GM20431 (cell line): ENCODE measurements at regions not wholly inside any gene's neighbourhood (a gene's known extent, or its start where the extent isn't known, plus 50 kb on each side); places are given as distances from the start of the nearest gene placed in this dataset.
"Not testable (repeated sequence)": the region's sequence is repeated elsewhere in the genome, so short reads cannot be mapped to it uniquely, and the experiment has no call there.

Source experiments
- in situ Hi-C: fragments of 300-500 bp; cut with MseI, MboI; formaldehyde crosslinking; loops from one replicate; pipeline ENCODE4 v1.15.0; 2020; ENCODE audit warnings: low sequenced_read_pairs; ENCODE audit not compliant: unreplicated experiment

DNA sequence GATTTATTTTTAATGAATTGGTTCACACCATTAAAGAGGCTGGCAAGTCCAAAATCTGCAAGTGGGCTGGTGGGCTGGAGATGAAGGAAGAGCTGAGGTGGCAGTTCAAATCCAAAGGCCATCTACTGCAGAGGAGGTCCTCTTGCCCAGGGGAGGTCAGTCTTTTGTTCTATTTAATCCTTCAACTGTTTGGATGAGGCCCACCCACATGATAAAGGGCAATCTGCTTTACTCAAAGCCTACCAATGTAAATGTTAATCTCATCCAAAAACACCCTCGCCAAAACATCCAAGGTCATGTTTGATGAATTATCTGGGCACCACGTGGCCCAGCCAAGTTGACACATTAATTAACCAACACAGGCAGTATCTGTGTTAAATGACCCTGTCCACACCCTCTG lies 99.0 kb downstream of the RRAGC start:
- in situ Hi-C loops, result no loop called here

- in situ Hi-C loops, result no loop called here
Measured at GRCh38 chr1:38758820-38759219, 100.8 kb downstream of the RRAGC start.

DNA sequence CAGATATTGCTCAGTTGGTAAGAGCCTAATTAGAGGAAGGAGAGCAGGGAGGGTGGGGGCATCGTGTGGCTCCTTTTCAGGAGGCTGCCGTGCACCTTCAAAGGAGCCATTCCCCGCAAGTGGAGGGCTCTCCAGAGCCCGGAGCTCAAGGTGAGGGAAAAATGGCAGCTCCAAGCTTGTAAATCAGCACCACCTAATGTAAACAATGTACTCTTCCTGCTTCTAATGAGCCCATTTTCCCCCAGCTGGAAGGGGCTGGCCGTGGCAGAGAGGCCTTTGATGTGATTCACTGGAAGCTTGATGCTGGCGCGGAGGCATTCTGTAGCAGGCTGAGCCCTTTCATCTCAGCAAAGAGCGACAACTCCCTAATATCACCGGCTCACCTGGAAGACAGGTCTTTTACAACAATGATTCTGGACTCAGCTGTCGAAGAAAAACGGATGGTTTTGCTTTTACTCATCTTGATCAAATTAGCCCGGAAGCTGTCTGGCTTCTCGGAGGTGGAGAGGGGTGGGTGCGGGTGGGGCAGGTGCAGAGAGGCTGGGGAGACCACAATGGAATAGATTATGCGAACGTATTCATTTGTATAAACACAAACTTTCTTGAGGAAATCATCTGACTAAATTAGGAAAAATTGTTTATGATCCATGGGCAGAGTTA lies 112.5 kb downstream of the RRAGC start:
- in situ Hi-C loops, result no loop called here

DNA sequence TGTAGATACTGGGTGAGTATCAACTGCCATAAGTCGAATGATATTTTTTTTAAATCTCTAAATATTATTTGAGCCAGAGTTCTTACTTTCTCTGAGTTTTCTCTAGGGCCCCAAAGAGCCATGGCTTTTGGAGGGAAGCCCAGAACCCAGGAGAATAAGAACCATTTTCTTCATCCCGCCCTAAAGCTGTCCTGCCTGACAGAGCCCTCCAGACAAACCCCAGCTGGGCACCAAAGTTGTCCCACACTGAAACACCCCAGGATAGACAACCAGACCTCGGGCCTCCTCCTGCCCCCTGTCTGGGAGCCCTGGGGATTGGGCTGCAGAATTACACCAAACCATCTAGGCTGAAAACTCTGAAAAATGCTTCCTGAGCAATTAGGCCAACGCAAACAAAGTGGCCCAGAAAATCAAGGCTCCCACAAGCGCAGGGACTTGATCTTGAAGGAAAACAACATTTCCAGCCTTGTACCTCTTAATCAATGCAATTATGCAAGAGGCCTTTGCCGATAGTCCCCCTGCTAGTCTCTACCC lies 113.1 kb downstream of the RRAGC start:
- in situ Hi-C loops, result no loop called here

- in situ Hi-C loops, result no loop called here
Measured at GRCh38 chr1:38745476-38746401, 113.8 kb downstream of the RRAGC start.

- in situ Hi-C loops, result no loop called here
Measured at GRCh38 chr1:38744452-38745350, 114.9 kb downstream of the RRAGC start.

DNA sequence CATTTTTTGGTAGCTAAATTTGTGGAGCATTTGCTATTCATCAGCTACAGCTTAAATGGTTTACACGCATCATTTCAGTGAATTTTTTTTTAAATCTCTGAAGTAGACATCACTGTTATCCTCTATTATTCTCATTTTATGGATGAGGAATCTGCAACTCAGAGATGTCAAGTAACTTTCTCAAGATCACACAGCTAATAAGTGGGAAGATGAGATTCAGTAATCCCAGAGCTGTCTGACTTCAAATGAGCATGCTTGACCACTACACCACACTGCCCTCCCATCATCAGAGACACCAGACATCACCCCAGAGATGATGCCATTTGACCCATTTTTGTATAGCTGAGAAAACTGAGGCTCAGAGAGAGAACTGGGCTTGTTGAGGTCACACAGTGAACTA lies 116.4 kb downstream of the RRAGC start:
- in situ Hi-C loops, result no loop called here

- in situ Hi-C loops, result no loop called here
Measured at GRCh38 chr1:38741341-38741740, 118.2 kb downstream of the RRAGC start.

DNA sequence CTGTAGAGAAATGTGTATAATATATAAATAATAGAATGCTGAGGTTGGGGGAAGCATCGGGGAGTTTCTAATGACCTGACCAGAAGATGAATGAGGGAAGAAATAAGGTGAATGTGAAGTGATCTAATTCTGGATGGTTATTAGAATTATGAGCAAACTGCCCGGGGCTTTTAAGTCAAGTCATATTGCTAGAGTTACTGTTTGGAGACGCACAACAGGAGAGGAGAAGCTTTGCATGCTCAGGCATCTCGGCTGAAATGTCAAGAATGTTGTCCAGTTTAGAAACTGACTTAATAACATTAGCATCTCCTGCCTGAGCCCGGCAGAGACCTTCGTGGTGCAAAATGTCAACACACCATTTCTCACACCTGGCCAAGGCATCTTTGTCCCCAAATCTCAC lies 119.1 kb downstream of the RRAGC start:
- in situ Hi-C loops, result no loop called here

DNA sequence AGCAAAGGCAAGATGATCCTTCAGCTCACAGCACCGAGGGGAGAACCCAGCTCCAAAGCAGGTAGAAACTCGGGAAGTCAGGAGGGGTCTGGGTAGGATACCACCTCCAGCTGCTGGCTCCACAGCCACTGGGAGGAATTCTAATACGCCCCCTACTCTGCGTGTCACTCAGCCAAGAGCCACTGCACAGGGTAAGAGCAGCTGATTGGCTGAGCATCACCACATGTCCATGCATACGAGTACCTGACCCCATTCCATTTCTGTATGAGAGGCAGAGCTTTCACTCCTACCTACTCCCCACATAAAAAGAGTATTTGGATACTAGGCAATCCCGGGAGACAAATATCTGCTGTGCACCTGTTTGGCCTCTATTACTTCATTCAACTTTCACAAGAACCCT lies 121.4 kb downstream of the RRAGC start:
- in situ Hi-C loops, result no loop called here

DNA sequence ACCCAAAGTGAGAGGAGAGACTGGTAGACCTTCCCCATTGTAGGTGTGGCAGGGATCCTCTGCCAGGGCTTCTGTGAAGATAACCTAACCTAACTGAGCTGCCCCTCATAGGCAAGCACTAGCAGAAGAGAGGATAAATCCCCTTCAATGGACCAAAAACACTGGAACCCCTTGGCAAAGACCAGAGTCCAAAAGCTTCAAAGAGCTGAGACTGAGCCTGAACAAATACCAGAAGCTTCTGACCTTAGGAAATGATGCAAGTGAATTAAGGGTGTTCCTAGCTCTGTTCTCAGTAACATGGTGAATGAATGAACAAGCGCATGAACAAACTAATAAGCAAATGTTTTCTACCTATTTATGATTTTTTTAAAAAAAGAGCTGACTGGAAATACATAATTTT lies 123.2 kb downstream of the RRAGC start:
- in situ Hi-C loops, result no loop called here

- in situ Hi-C loops, result no loop called here
Measured at GRCh38 chr1:38735651-38736161, 123.9 kb downstream of the RRAGC start.

GRCh38 chr1:38733761-38734160 lies 125.8 kb downstream of the RRAGC start:
- in situ Hi-C loops, result no loop called here

- in situ Hi-C loops, result no loop called here
Measured at GRCh38 chr1:38730511-38731397, 128.8 kb downstream of the RRAGC start.

- in situ Hi-C loops, result no loop called here
Measured at GRCh38 chr1:38728585-38728908, 131.0 kb downstream of the RRAGC start.

- in situ Hi-C loops, result no loop called here
Measured at GRCh38 chr1:38727684-38728584, 131.6 kb downstream of the RRAGC start.

- in situ Hi-C loops, result not testable (repeated sequence)
Measured at GRCh38 chr1:38725321-38725961, 134.1 kb downstream of the RRAGC start.
